ENCODE measurements at regions not wholly inside any gene's neighbourhood (a gene's known extent, or its start where the extent isn't known, plus 50 kb on each side); places are given as distances from the start of the nearest gene placed in this dataset.

- DNase-seq (ENCODE audit: low read depth, low spot score) (no peak), FAIRE-seq (no peak), ATAC-seq (no peak)
- Histone ChIP-seq H3K27ac (ENCODE audit: control insufficient read depth, insufficient read depth) (no peak overlapping the region), H3K9me3 (replicated peaks; ENCODE audit: control insufficient read depth, insufficient read depth, low read length) (no peaks in the 10 kb centered on the region), H3K4me2 (ENCODE audit: control insufficient read depth, insufficient read depth) (no peak overlapping the region), H3K79me2 (ENCODE audit: control insufficient read depth, insufficient read depth, low read length) (no peaks in the 10 kb centered on the region), H3K4me1 (ENCODE audit: control insufficient read depth, insufficient read depth, low read length) (no peaks in the 10 kb centered on the region), H3K36me3 (ENCODE audit: control insufficient read depth in 2 of 2, insufficient read depth in 2 of 2, low read length in 1 of 2) (no peaks in the 10 kb centered on the region), H3K27me3 (replicated peaks in 1 of 2; ENCODE audit: control insufficient read depth in 2 of 2, insufficient read depth in 2 of 2, low read length in 1 of 2) (peaks cover 12 to 28% of the 10 kb centered on the region in 2 experiments), H3K4me3 (no peak overlapping the region), H2AFZ (ENCODE audit: control insufficient read depth, low read depth, low read length) (no peak overlapping the region), H4K20me1 (ENCODE audit: control insufficient read depth, insufficient read depth) (no peaks in the 10 kb centered on the region), H3K9ac (ENCODE audit: control insufficient read depth, insufficient read depth, low read length) (no peak overlapping the region)
- TF ChIP-seq YBX1 (IDR thresholded peaks at IDR 0.05) (no peak), LARP7 (IDR thresholded peaks at IDR 0.05) (no peak), EED (IDR thresholded peaks at IDR 0.05; ENCODE audit: low read depth) (no peak), TAF1 (IDR thresholded peaks at IDR 0.05; ENCODE audit: borderline replicate concordance, low read depth, low read length) (no peak), PRDM15 (CRISPR knock-in tag; IDR thresholded peaks at IDR 0.05) (no peak), HDAC6 (IDR thresholded peaks at IDR 0.05; ENCODE audit: unreplicated experiment) (no peak), SUPT20H (IDR thresholded peaks at IDR 0.05; ENCODE audit: borderline replicate concordance, control insufficient read depth, low read depth, low read length) (no peak)
- CTCF ChIA-PET, result interaction anchor here (0.5 kb wide), 1 partner anchor 83 kb away, joined by 3 read pairs; no protein-coding TSS in a partner anchor
- WGBS (ENCODE audit: insufficient coverage, insufficient replicate concordance, low lambda C conversion rate, missing lambda C conversion rate), result 0% methylated on average over 1 of the region's 3 CpGs
- intact Hi-C loops (cut with micrococcal nuclease; ENCODE audit: unreplicated experiment), result no loop called here
- no TSS peak for BruUV-seq (replicated peaks)
- RAD21 ChIA-PET (ENCODE audit: unreplicated experiment), result no interaction called here
- in situ Hi-C loops (cut with MboI), result no loop called here
- POLR2A ChIA-PET, result no interaction called here
- SMC1A ChIA-PET (ENCODE audit: uncharacterized antibody, unreplicated experiment), result interaction anchor here (0.6 kb wide), 1 partner anchor 84 kb away, joined by 3 read pairs; no protein-coding TSS in a partner anchor
Observed at GRCh38 chr17:49911719-49912118, 57.3 kb upstream of the DLX4 start.
